ENCODE measurements at regions not wholly inside any gene's neighbourhood (a gene's known extent, or its start where the extent isn't known, plus 50 kb on each side); places are given as distances from the start of the nearest gene placed in this dataset.

DNA sequence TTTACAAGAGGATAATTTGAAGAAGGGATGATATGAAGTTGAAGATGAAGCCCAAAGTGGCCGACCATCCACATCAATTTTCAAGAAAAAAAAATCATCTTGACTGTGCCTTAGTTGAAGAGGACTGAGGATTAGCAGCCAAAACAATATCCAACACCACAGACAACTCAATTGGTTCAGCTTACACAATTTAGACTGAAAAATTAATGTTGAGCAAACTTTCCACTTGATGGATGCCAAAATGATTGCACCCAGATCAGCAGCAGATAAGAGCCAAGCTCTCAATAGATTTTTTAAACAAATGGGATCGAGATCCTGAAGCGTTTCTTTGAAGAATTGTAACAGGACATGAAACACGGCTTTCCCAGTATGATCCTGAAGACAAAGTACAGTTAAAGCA lies 163.2 kb downstream of the GADD45G start:
- Histone ChIP-seq H3K4me1 (ENCODE audit: control insufficient read depth in 1 of 2, insufficient read depth in 2 of 2, low read length in 2 of 2) (no peaks in the 10 kb centered on the region), H3K9me2 (ENCODE audit: insufficient read depth) (no peaks in the 10 kb centered on the region), H3K36me3 (ENCODE audit: control insufficient read depth in 1 of 2, insufficient read depth in 2 of 2, low read length in 2 of 2) (no peaks in the 10 kb centered on the region), H3K79me2 (ENCODE audit: insufficient read depth, low read length) (no peaks in the 10 kb centered on the region), H3K9ac (ENCODE audit: low read length) (no peak overlapping the region), H2AFZ (ENCODE audit: low read depth, low read length, poor library complexity, severe bottlenecking) (no peak overlapping the region), H3K4me3 (replicated peaks in 1 of 2; ENCODE audit: low read depth in 1 of 2, low read length in 2 of 2) (no peak overlapping the region), H3K27me3 (ENCODE audit: insufficient read depth, low read length) (peaks cover 7% of the 10 kb centered on the region), H3K27ac (ENCODE audit: low read depth, low read length) (no peak overlapping the region), H3K9me3 (ENCODE audit: control insufficient read depth in 1 of 2, insufficient read depth in 1 of 2, low read depth in 1 of 2, low read length in 2 of 2) (no peaks in the 10 kb centered on the region), H4K20me1 (ENCODE audit: insufficient read depth) (no peaks in the 10 kb centered on the region), H3K4me2 (ENCODE audit: low read length) (no peak overlapping the region)
- DNase-seq (ENCODE audit: low read depth, low spot score), result no peak
- POLR2A ChIA-PET, result no interaction called here
- BruUV-seq (replicated peaks), result no TSS peak
- no peak for TF ChIP-seq YY1 (IDR thresholded peaks at IDR 0.05; ENCODE audit: extremely low read depth, insufficient replicate concordance, low read depth, low read length)
- TF ChIP-seq EZH2 (IDR thresholded peaks at IDR 0.05), result no peak
- no peak for TF ChIP-seq MAX (IDR thresholded peaks at IDR 0.05)
- no peak for TF ChIP-seq POLR2AphosphoS5 (IDR thresholded peaks at IDR 0.05; ENCODE audit: low read depth, low read length)
- TF ChIP-seq ZFX (IDR thresholded peaks at IDR 0.05), result no peak
- TF ChIP-seq RAD21 (IDR thresholded peaks at IDR 0.05; ENCODE audit: low read depth), result no peak
- TF ChIP-seq FOSL1 (IDR thresholded peaks at IDR 0.05; ENCODE audit: low read depth), result no peak
- TF ChIP-seq SIN3A (IDR thresholded peaks at IDR 0.05; ENCODE audit: low read depth), result no peak
- TF ChIP-seq CTCF (IDR thresholded peaks at IDR 0.05 in 2 of 3, conservative IDR thresholded peaks at IDR 0.05 in 1 of 3; ENCODE audit: borderline replicate concordance in 1 of 3, insufficient read depth in 1 of 3, low read depth in 2 of 3, low read length in 2 of 3), result no peak
- TF ChIP-seq EGR1 (IDR thresholded peaks at IDR 0.05; ENCODE audit: low read depth), result no peak
- no peak for TF ChIP-seq CEBPB (IDR thresholded peaks at IDR 0.05; ENCODE audit: low read depth)
- no peak for TF ChIP-seq ELF1 (IDR thresholded peaks at IDR 0.05; ENCODE audit: borderline replicate concordance, low read depth)
- no peak for TF ChIP-seq TCF7L2 (IDR thresholded peaks at IDR 0.05; ENCODE audit: borderline replicate concordance, extremely low read depth, insufficient read depth, insufficient read length)
- TF ChIP-seq EZH2phosphoT487 (IDR thresholded peaks at IDR 0.05; ENCODE audit: borderline replicate concordance), result no peak
- TF ChIP-seq ZNF274 (IDR thresholded peaks at IDR 0.05; ENCODE audit: low read depth, low read length), result no peak
- TF ChIP-seq SRF (IDR thresholded peaks at IDR 0.05; ENCODE audit: low read depth), result no peak
- no peak for TF ChIP-seq SP1 (IDR thresholded peaks at IDR 0.05; ENCODE audit: low read depth)
- TF ChIP-seq, protein P1, sequence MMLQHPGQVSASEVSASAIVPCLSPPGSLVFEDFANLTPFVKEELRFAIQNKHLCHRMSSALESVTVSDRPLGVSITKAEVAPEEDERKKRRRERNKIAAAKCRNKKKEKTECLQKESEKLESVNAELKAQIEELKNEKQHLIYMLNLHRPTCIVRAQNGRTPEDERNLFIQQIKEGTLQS (IDR thresholded peaks at IDR 0.05), result no peak
- no peak for TF ChIP-seq POLR2A (IDR thresholded peaks at IDR 0.05; ENCODE audit: borderline replicate concordance, extremely low read depth, insufficient read depth, insufficient read length)
- TF ChIP-seq REST (IDR thresholded peaks at IDR 0.05; ENCODE audit: low read depth), result no peak
- RAD21 ChIA-PET (ENCODE audit: low non-redundant PET in 1 of 2, low total read pairs in 2 of 2, uncharacterized antibody in 2 of 2, unreplicated experiment in 2 of 2), result no interaction called here
- CTCF ChIA-PET, result no interaction called here
- intact Hi-C loops (cut with micrococcal nuclease), result no loop called here
- ATAC-seq, result no peak
